SK-N-SH (cell line): ENCODE measurements at regions not wholly inside any gene's neighbourhood (a gene's known extent, or its start where the extent isn't known, plus 50 kb on each side); places are given as distances from the start of the nearest gene placed in this dataset.

ENCODE experiments used
- CTCF ChIA-PET: fragments of 300-600, 350-600 bp; formaldehyde crosslinking; extraction: SDS; loops from one replicate; lab custom pipeline; 2021; lab: Yijun Ruan, JAX
- POLR2A ChIA-PET: fragments of 350-600 bp; sonication (Branson Sonifier 250); formaldehyde crosslinking; extraction: SDS; loops from one replicate; lab custom pipeline; 2020; ENCODE audit warnings: antibody characterized with exemption, inconsistent platforms; lab: Yijun Ruan, JAX
- DNase-seq: peaks from one replicate; pipeline ENCODE4 v3.0.0; 2012
- H2AFZ ChIP-seq: fragments of 200-600 bp; sonication (generic); 2 replicates; pipeline ENCODE4 v1.8.1; 2016; ENCODE audit warnings: antibody characterized with exemption, mild to moderate bottlenecking, low read depth
- H3F3A ChIP-seq: fragments of 200-600 bp; sonication (generic); replicated peaks from 2 replicates; pipeline ENCODE3; 2016; ENCODE audit warnings: antibody characterized with exemption, mild to moderate bottlenecking; ENCODE audit not compliant: insufficient read depth
- H3K27ac ChIP-seq, 2 experiments: fragments of 200-500 bp in 1 of 2; fragments of 200-600 bp in 1 of 2; sonication (Bioruptor generic) in 1 of 2; sonication (generic), shearing (Covaris generic) in 1 of 2; 2 replicates each; pipeline versions ENCODE4 v1.5.1 to v1.6.1; 2014 to 2016; ENCODE audit warnings: low read depth in 2 of 2, inconsistent platforms in 1 of 2, low read length in 1 of 2, mild to moderate bottlenecking in 1 of 2, mixed read lengths in 1 of 2
- H3K27me3 ChIP-seq: fragments of 200-600 bp; sonication (generic), shearing (Covaris generic); 2 replicates; pipeline ENCODE4 v1.6.1; 2016; ENCODE audit warnings: mixed run types; ENCODE audit not compliant: insufficient read depth
- H3K36me3 ChIP-seq, 2 experiments: fragments of 200-500 bp in 1 of 2; fragments of 200-600 bp in 1 of 2; sonication (Bioruptor generic) in 1 of 2; sonication (generic) in 1 of 2; replicated peaks in 1 of 2; 2 replicates each; pipeline versions ENCODE3 to v1.5.1; 2014 to 2016; ENCODE audit warnings: low read length in 1 of 2, mild to moderate bottlenecking in 1 of 2; ENCODE audit not compliant: insufficient read depth in 2 of 2, control insufficient read depth in 1 of 2
- H3K4me1 ChIP-seq, 2 experiments: fragments of 200-500 bp in 1 of 2; fragments of 200-600 bp in 1 of 2; sonication (Bioruptor generic) in 1 of 2; sonication (generic), shearing (Covaris generic) in 1 of 2; 2 replicates each; pipeline versions ENCODE4 v1.5.1 to v1.6.1; 2014 to 2016; ENCODE audit warnings: low read depth in 1 of 2, low read length in 1 of 2, mixed run types in 1 of 2; ENCODE audit not compliant: insufficient read depth in 2 of 2, control insufficient read depth in 1 of 2
- H3K4me2 ChIP-seq: fragments of 200-600 bp; sonication (generic), shearing (Covaris generic); 2 replicates; pipeline ENCODE4 v1.6.1; 2017; ENCODE audit warnings: mixed run types
- H3K4me3 ChIP-seq, 2 experiments: fragments of 200-500 bp in 1 of 2; fragments of 200-600 bp in 1 of 2; sonication (Bioruptor generic) in 1 of 2; sonication (generic), shearing (Covaris generic) in 1 of 2; 2 replicates each; pipeline versions ENCODE4 v1.5.1 to v1.8.1; 2014 to 2016; ENCODE audit warnings: low read depth in 2 of 2, inconsistent platforms in 1 of 2, low read length in 1 of 2, mild to moderate bottlenecking in 1 of 2, mixed read lengths in 1 of 2, moderate library complexity in 1 of 2
- H3K79me2 ChIP-seq: fragments of 200-600 bp; sonication (generic); 2 replicates; pipeline ENCODE4 v1.8.1; 2017; ENCODE audit warnings: mild to moderate bottlenecking; ENCODE audit not compliant: insufficient read depth
- H3K9ac ChIP-seq: fragments of 200-600 bp; sonication (generic); 2 replicates; pipeline ENCODE4 v1.6.1; 2017; ENCODE audit warnings: mixed run types
- H3K9me2 ChIP-seq: fragments of 200-600 bp; sonication (generic); 2 replicates; pipeline ENCODE4 v1.6.1; 2017; ENCODE audit warnings: mixed run types
- H3K9me3 ChIP-seq: fragments of 200-600 bp; sonication (generic); 2 replicates; pipeline ENCODE4 v1.6.1; 2017; ENCODE audit warnings: mixed run types, mild to moderate bottlenecking, moderate library complexity
- H4K20me1 ChIP-seq: fragments of 200-600 bp; sonication (generic); 2 replicates; pipeline ENCODE4 v1.6.1; 2017; ENCODE audit warnings: mild to moderate bottlenecking, mixed run types; ENCODE audit not compliant: insufficient read depth
- EZH2phosphoT487 ChIP-seq: fragments of 200-600 bp; sonication (generic); IDR thresholded peaks from 2 replicates; pipeline ENCODE4 v1.6.1; 2017; ENCODE audit warnings: low read depth, mixed run types, mild to moderate bottlenecking, antibody characterized with exemption, moderate library complexity, borderline replicate concordance
- FOXJ3 ChIP-seq: sonication (generic); formaldehyde crosslinking; IDR thresholded peaks from 2 replicates; pipeline ENCODE4 v1.5.1; 2020; ENCODE audit warnings: mild to moderate bottlenecking, missing genetic modification reagents
- FOXM1 ChIP-seq: IDR thresholded peaks from 2 replicates; pipeline ENCODE4 v1.4.0; 2012; ENCODE audit warnings: low read depth, mild to moderate bottlenecking
- GATA2 ChIP-seq: sonication (generic); formaldehyde crosslinking; IDR thresholded peaks from 2 replicates; pipeline ENCODE4 v1.5.0; 2020; ENCODE audit warnings: mild to moderate bottlenecking, missing genetic modification reagents
- IRF3 ChIP-seq: fragments of 150-350 bp; IDR thresholded peaks from 2 replicates; pipeline ENCODE4 v1.6.1; 2016; ENCODE audit warnings: mild to moderate bottlenecking, low read depth, low read length
- JUND ChIP-seq: IDR thresholded peaks from 2 replicates; pipeline ENCODE4 v1.4.0; 2012
- MEF2A ChIP-seq: IDR thresholded peaks from 2 replicates; pipeline ENCODE4 v1.4.0; 2012; ENCODE audit warnings: low read depth, borderline replicate concordance
- MXI1 ChIP-seq: IDR thresholded peaks from 2 replicates; pipeline ENCODE4 v1.6.1; 2012; ENCODE audit warnings: mild to moderate bottlenecking, low read depth, low read length, improper control_type of control experiment
- PBX3 ChIP-seq: IDR thresholded peaks from 2 replicates; pipeline ENCODE4; 2012
- POLR2AphosphoS5 ChIP-seq: IDR thresholded peaks from 2 replicates; pipeline ENCODE4 v1.6.1; 2012; ENCODE audit warnings: low read depth, low read length
- RCOR1 ChIP-seq: fragments of 150-350 bp; IDR thresholded peaks from 2 replicates; pipeline ENCODE4 v1.6.1; 2017; ENCODE audit warnings: antibody characterized with exemption, low read length
- SMC3 ChIP-seq: IDR thresholded peaks from 2 replicates; pipeline ENCODE4 v1.6.1; 2012; ENCODE audit warnings: low read depth, low read length, improper control_type of control experiment
- TAF1 ChIP-seq: IDR thresholded peaks from 2 replicates; pipeline ENCODE4 v1.6.1; 2012; ENCODE audit warnings: low read depth, mild to moderate bottlenecking, low read length, moderate library complexity, borderline replicate concordance
- TEAD4 ChIP-seq: IDR thresholded peaks from 2 replicates; pipeline ENCODE4 v1.4.0; 2012; ENCODE audit warnings: mild to moderate bottlenecking, borderline replicate concordance; ENCODE audit not compliant: insufficient read depth
- USF1 ChIP-seq: IDR thresholded peaks from 2 replicates; pipeline ENCODE4 v1.4.0; 2012; ENCODE audit warnings: low read depth, borderline replicate concordance
- USF2 ChIP-seq: fragments of 150-350 bp; IDR thresholded peaks from 2 replicates; pipeline ENCODE4 v1.6.1; 2017; ENCODE audit warnings: antibody characterized with exemption, low read length, low read depth, borderline replicate concordance
- YY1 ChIP-seq: IDR thresholded peaks from 2 replicates; pipeline ENCODE4 v1.4.0; 2012; ENCODE audit warnings: low read depth, mild to moderate bottlenecking
- WGBS: methylation state at CpG from one replicate; pipeline ENCODE4 v1.1.6; 2017; ENCODE audit warnings: low lambda C conversion rate; 5-methylcytosine and 5-hydroxymethylcytosine counted together
- TF ChIP-seq, protein P1 (sequence below): IDR thresholded peaks from 2 replicates; pipeline ENCODE4 v1.4.0; 2012; ENCODE audit warnings: low read depth, borderline replicate concordance

GRCh38 chr1:242723044-242723716, 198.7 kb upstream of the PLD5 start:
- DNase-seq: no peak
- no peaks in the 10 kb centered on the region for H3K4me1 ChIP-seq
- WGBS: 31% methylated on average over 9 of the region's 9 CpGs
- no peak overlapping the region for H3K27ac ChIP-seq
- no peak overlapping the region for H3K4me2 ChIP-seq
- no peaks in the 10 kb centered on the region for H3K9me3 ChIP-seq
- H2AFZ ChIP-seq: no peak overlapping the region
- POLR2A ChIA-PET: no interaction called here
- H3K9me2 ChIP-seq: no peaks in the 10 kb centered on the region
- no peaks in the 10 kb centered on the region for H3F3A ChIP-seq
- TF ChIP-seq IRF3 (no peak), USF1 (no peak), RCOR1 (no peak), TEAD4 (no peak), FOXJ3 (CRISPR knock-in tag) (no peak), EZH2phosphoT487 (no peak), SMC3 (no peak), USF2 (no peak), TAF1 (no peak), YY1 (no peak), POLR2AphosphoS5 (no peak), GATA2 (no peak)
- H3K27me3 ChIP-seq: no peaks in the 10 kb centered on the region
- H4K20me1 ChIP-seq: no peaks in the 10 kb centered on the region
- CTCF ChIA-PET: no interaction called here
- H3K4me3 ChIP-seq: no peak overlapping the region
- no peaks in the 10 kb centered on the region for H3K79me2 ChIP-seq
- H3K36me3 ChIP-seq: no peaks in the 10 kb centered on the region
- H3K9ac ChIP-seq: no peak overlapping the region

GRCh38 chr1:242718967-242719366, 194.5 kb upstream of the PLD5 start:
- Histone ChIP-seq H3K9me2 (no peaks in the 10 kb centered on the region), H3K9me3 (no peaks in the 10 kb centered on the region)
- POLR2A ChIA-PET: no interaction called here

More at GRCh38 chr1:242718967-242719366, 194.5 kb upstream of the PLD5 start:
- Histone ChIP-seq H3K4me1 (no peaks in the 10 kb centered on the region; a peak in 1 of 4 replicates), H3K9ac (no peak overlapping the region), H3K27ac (no peak overlapping the region), H3F3A (no peaks in the 10 kb centered on the region), H2AFZ (no peak overlapping the region), H3K4me3 (no peak overlapping the region), H4K20me1 (no peaks in the 10 kb centered on the region), H3K27me3 (no peaks in the 10 kb centered on the region), H3K79me2 (no peaks in the 10 kb centered on the region), H3K4me2 (no peak overlapping the region), H3K36me3 (no peaks in the 10 kb centered on the region)
- 55% methylated on average over 6 of the region's 6 CpGs for WGBS
- DNase-seq: no peak
- TF ChIP-seq FOXM1 (no peak), IRF3 (no peak), POLR2AphosphoS5 (no peak), FOXJ3 (CRISPR knock-in tag) (no peak), MXI1 (no peak), JUND (no peak), GATA2 (no peak), SMC3 (no peak), RCOR1 (no peak), MEF2A (no peak), PBX3 (no peak)
- TF ChIP-seq, protein P1, sequence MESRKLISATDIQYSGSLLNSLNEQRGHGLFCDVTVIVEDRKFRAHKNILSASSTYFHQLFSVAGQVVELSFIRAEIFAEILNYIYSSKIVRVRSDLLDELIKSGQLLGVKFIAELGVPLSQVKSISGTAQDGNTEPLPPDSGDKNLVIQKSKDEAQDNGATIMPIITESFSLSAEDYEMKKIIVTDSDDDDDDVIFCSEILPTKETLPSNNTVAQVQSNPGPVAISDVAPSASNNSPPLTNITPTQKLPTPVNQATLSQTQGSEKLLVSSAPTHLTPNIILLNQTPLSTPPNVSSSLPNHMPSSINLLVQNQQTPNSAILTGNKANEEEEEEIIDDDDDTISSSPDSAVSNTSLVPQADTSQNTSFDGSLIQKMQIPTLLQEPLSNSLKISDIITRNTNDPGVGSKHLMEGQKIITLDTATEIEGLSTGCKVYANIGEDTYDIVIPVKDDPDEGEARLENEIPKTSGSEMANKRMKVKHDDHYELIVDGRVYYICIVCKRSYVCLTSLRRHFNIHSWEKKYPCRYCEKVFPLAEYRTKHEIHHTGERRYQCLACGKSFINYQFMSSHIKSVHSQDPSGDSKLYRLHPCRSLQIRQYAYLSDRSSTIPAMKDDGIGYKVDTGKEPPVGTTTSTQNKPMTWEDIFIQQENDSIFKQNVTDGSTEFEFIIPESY: no peak
- CTCF ChIA-PET: no interaction called here
